Activated CD8-positive, alpha-beta memory T cell treated with anti-CD3 and anti-CD28 coated beads for 36 hours (primary cell): ENCODE measurements at regions not wholly inside any gene's neighbourhood (a gene's known extent, or its start where the extent isn't known, plus 50 kb on each side); places are given as distances from the start of the nearest gene placed in this dataset.

Experiments used
- CTCF ChIA-PET: fragments of 350-600 bp; sonication (Branson Sonifier 250); formaldehyde crosslinking; loops from one replicate; lab custom pipeline; 2021; ENCODE audit warnings: antibody characterized with exemption; lab: Charles Lee
- POLR2A ChIA-PET: fragments of 350-600 bp; sonication (Branson Sonifier 250); formaldehyde crosslinking; loops from one replicate; lab custom pipeline; 2021; ENCODE audit warnings: antibody characterized with exemption; lab: Charles Lee

DNA sequence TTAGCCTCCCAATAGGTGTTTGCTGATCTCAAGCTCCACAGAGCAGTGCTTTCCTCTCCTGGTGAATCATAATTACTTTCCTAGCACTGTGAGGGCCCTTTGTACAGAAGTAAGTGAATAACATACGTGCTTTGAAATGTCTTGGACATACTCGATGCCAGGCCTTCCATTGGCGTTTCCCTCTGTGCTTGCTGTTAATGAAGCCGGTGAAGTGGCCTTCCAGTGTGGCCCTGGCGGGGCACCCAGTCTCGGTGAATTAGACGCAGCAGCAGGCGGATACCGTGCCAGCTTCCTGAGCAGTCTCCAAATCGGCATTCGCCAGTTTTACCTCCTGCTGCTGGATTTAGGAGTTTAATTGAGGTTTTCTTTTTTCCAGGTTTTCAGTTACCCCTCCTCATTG is 132.3 kb downstream of the HMX1 start:
- ChIA-PET POLR2A (no interaction called here), CTCF (no interaction called here)

DNA sequence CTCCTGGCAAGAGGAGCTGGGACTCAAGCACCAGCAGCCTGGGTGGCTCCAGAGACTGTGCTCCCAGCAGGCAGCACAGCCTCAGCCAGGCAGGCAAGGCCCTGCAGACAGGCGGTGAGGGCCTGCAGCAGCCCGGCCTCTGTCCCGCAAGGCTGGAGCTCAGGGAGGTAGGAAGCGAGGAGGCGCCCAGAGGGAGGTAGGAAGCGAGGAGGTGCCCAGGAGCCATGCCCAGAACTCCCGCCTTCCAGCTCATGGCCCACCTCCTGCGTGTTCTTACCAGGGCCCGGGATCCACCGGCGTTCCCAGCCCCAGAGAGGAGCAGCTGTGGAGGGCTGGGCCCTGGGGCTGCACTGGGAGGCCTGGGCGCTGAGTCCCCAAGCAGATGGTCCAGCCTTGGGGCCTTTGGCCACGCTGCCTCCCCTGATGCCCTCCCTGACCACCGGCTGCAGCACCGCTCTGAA is 133.1 kb downstream of the HMX1 start:
- ChIA-PET POLR2A (no interaction called here), CTCF (no interaction called here)

- CTCF ChIA-PET: no interaction called here
- POLR2A ChIA-PET: no interaction called here
Observed at GRCh38 chr4:8737601-8738279, 133.9 kb downstream of the HMX1 start.

DNA sequence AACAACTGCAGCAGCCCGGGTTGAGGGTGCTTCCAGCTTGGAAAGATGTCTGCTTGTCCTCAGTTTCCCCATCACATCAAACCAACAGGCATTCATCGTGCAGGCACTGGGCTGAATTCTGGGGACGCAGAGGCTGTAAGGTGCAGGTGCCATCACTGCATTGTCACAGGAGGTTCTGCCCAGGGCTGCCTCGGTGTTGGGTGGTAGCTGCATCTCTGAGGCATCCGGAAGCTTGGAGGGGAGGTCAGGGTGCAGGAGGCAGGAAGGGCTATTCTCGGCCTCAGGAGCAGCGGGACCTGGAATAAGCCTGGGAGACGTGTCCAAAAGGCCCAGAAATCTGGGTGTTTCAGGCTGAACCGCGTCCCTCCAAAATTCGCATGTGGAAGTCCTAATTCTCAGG is 134.6 kb downstream of the HMX1 start:
- ChIA-PET POLR2A (no interaction called here), CTCF (no interaction called here)

GRCh38 chr4:8736090-8736825 is 135.4 kb downstream of the HMX1 start:
- POLR2A ChIA-PET: no interaction called here
- CTCF ChIA-PET: no interaction called here

GRCh38 chr4:8735236-8736089 is 136.2 kb downstream of the HMX1 start:
- CTCF ChIA-PET: no interaction called here
- POLR2A ChIA-PET: no interaction called here

DNA sequence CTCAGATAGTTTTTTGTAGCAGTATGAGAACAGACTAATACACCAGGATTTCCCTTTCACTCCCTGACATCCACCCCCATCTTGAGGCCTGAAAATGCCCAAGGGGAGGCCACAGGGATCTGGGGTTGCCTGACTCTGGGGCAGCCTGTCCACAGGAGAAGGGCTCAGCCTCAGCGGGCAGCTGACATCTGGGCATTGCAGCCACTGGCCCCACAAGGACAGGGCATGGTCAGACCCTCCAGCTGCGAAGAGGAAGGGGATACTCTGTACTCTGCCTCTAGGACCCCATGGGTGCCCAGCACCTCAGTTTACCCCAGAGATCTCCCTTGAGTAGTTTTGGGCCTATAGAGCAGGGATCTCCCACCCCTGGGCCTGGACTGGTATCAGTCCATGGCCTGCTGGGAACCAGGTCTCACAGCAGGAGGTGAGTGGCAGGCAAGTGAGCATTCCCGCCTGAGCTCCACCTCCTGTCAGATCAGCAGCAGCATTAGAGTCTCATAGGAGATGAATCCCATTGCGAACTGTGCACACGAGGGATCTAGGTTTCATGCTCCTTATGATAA is 138.9 kb downstream of the HMX1 start:
- POLR2A ChIA-PET: no interaction called here
- CTCF ChIA-PET: no interaction called here

- POLR2A ChIA-PET: no interaction called here
- CTCF ChIA-PET: no interaction called here
Observed at GRCh38 chr4:8732092-8732491, 139.5 kb downstream of the CPZ start.

DNA sequence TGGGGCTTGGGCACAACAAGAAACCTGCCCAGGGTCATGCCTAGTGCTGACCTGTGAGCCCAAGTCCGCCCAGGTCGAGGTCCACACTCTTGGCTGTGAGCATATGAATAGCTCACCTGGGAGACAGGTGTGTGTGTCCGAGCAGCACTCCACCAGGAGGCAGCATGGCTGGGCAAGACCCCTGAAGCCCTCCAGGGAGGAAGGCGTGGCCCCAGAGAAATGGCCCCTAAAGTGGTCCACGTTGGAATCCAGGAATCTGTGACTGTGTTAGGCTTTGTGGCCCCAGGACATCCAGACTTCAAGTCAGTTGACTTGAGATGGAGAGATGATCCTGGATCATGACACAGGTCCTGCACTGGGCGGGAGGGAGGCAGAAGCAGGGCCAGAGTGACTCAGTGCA is 138.8 kb downstream of the CPZ start:
- ChIA-PET POLR2A (no interaction called here), CTCF (no interaction called here)

DNA sequence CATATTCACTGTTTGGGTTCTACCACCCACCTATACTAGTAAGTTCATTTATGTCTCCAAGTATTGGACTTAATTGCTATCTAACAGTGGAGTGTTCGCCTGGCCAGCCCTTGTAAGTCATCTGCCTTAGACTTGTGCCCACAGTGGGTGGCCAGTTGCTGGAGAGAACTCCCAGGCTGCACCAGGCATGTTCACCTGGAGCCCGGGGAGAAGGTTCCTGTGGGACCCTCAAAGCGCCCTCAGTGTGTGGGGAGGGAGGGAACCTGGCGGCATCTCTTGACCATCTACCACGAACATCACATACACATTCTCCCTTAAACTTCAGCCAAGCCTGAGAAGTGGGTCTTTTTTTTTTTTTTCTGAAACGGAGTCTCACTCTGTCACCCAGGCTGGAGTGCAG is 138.1 kb downstream of the CPZ start:
- ChIA-PET CTCF (no interaction called here), POLR2A (no interaction called here)

GRCh38 chr4:8730159-8730558 is 137.6 kb downstream of the CPZ start:
- ChIA-PET CTCF (no interaction called here), POLR2A (no interaction called here)

GRCh38 chr4:8729408-8730149 is 137.0 kb downstream of the CPZ start:
- ChIA-PET CTCF (no interaction called here), POLR2A (no interaction called here)

DNA sequence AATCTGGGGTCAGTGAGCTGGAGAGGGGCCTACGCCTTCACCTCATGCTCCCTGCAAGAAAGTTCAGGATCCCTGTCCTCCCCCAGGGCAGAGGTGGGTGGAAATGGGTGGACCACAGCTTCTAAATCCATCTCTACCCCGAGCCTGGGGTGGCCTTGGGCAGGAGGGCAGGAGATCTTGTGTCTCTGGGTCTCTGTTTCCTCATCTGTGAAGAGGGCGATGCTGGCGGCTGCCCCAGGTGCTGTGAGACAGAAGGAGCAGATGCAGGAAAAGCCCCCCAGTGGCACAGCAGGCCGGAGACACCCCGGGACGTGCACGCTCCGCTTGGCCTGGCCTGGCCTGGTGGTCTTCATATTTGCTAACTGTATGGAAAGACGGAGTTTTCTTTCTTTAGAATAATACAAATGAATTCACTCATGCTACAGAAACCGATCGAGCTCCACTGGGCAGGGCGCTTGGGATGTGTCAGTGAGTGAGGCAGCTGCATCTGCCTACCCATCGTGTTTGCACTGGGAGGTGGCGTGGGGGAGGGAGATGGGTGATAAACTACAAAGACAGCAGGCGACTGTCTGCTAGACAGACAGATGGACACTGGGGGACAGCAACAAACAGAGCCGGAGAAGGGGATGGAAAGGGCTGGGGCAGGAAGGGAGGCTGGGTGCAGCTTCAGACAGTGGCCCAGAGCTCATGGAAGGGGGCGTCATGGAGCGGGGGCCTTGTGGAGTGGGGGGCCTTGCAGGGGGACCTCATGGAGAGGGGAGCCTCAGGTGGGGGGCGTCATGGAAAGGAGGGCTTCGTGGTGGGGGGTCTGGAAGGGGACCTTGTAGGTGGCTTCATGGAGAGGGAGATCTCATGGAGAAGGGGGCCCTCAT is 136.2 kb downstream of the CPZ start:
- POLR2A ChIA-PET: no interaction called here
- CTCF ChIA-PET: no interaction called here

DNA sequence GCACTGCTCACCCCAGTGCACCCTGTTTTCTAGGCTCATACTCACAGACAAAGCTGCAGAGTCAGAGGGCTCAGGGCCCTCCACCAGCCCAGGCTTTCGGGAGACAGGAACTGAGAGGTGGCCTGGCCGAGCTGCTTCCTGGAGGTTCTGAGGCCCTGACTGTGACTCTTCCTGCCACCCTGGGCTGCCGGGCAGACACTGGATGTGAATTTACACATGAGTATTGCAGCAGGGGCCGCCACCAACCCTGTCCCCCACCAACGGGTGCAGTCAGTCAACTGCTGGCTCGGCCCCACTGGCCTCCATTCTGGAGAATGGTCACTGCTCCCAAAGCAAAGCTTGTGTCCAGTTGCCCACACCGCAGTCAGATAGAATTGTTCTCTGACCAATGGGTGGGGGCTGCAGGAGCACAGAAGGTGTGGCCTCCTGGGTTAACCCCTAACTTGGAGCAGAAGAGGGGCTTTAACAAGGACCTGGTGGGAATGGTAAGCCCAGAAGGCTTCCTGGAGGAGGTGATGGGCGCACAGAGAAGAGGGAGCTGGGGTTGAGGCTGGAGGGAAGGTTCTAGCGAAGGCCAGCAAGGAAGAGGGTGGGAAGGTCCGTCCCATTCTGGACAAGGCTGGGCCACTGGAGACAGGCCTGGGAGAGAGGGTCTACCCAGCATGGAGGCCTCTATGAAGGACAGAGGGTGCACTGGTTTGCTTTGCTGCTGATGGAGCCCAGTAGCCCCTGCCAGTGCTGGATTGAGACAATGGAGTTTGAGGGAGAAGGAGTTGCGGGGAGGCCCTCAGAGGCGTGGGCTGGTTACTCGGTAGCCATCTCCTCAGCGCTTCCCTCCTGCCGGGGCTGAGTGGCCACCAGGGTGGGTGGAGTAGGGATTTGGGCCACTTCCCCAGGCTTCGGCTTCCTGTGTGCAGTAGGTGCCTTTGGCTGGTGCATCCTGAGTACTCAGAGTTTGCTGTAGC is 135.3 kb downstream of the CPZ start:
- ChIA-PET CTCF (no interaction called here), POLR2A (no interaction called here)

DNA sequence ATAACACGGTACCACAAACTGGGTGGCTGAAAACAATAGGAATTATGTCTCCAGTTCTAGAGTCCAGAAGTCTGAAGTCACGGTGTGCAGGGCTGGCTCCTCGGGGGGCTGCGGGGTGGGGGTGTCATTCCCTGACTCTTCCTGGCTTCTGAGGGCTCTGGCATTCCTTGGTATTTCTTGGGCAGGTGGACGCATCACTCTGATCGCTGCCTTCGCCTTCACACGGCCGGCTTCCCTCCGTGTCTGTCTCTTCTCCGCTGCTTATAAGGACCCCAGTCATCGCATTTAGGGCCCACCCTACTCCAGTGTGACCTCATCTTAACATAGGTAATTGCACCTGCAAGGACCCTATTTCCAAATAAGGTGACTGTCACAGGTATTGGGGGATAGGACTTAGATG is 134.6 kb downstream of the CPZ start:
- CTCF ChIA-PET: no interaction called here

GRCh38 chr4:8726344-8726851 is 133.8 kb downstream of the CPZ start:
- CTCF ChIA-PET: interaction anchor here (0.6 kb wide), 1 partner anchor 49 kb away, joined by 5 read pairs; no protein-coding TSS in a partner anchor
- POLR2A ChIA-PET: no interaction called here

More for the DNA sequence above, 134.6 kb downstream of the CPZ start:
- POLR2A ChIA-PET: no interaction called here

DNA sequence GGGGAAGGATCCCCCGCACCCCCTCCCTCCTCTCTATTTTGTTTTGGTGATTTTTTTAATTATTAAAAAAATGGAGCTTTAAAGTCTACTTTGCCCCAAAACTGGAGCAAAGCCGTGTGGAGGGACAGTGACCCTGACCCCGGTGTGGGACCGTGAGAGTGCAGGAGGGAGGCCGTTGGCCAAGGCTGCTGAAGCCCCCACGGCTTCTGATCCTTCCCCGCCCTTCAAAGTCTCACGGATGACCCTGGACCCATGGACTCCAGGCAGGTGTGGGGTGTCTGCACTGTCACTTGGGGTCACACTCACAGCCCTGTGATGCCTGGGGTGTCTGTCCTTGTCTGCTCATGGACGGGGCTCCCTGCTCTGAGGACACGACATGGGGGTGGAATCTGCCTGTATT is 133.3 kb downstream of the CPZ start:
- CTCF ChIA-PET: interaction anchor here (0.6 kb wide), 1 partner anchor 49 kb away, joined by 5 read pairs; no protein-coding TSS in a partner anchor
- POLR2A ChIA-PET: no interaction called here
